ENCODE measurements at regions not wholly inside any gene's neighbourhood (a gene's known extent, or its start where the extent isn't known, plus 50 kb on each side); places are given as distances from the start of the nearest gene placed in this dataset.

DNA sequence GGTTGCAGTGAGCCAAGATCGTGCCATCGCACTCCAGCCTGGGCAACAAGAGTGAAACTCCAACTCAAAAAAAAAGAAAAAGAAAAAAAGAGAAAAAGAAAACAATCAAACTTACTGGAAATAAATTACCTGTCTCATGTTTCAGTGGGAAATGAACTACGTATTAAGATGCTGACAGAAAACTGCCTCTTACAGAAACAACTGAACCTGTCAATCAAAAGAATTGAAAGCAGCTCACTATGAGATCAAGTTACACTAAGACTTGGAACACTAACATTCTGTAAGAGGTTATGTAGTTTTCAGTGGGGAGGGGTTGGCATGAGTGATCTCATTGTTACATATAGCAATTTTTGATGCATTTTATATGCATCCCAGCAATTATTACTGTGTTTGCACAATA lies 64.4 kb upstream of the SPATA31E1 start:
- no peak for DNase-seq (ENCODE audit: low read depth in 3 of 3)

DNA sequence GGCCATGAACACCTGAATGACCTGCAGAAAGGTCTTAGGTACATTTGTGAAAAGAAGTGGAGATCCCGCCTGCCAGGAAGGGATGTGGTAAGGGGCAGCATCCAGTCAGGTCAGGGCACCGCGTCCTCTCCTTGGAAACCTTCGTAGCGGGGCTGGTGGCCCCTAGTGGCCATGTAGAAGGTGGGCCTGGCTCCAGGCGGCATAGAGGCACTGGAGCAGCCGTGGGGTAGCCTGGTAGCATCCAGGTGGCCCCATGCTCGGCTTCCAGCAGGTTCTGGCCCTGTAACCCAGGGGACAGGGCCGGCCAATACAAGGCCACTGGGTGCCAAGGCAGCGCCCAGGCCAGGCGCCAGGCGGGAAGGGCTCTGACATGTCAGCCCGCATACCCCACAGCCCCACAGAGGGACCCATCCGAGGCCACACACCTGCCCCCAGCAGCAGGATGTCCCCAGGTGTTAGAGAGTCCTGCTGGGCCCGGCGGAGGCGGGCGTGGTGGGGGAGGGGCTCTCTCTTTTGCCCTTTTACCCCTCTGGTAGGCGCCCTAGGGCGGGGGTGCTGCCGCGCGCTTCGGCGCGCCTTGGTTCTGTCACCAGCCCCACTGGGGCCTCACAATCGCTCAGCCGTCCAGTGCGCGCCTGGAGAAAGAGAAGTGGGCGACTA lies 58.3 kb upstream of the SPATA31E1 start:
- no peak for DNase-seq (ENCODE audit: low read depth in 3 of 3)

DNA sequence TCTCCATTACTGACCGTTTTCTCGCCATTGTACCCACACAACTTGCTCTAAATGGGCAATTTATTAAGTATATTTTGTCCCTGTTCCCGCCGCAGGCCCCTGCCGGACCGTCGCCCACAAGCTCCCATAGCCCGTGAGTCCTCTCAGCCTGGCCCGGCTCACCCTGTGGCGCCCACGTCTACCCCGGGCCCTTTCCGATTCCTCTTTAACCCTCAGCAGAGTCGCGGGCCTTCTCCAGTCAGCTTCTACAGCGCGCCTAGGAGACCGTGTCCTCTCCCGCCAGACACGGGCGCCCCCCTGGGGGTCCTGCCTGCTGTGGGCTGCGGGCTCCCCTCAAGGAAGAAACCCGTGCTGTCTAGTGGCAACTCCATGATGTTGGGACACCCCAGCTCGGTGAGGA lies 57.8 kb upstream of the SPATA31E1 start:
- DNase-seq (ENCODE audit: low read depth in 3 of 3): no peak

DNA sequence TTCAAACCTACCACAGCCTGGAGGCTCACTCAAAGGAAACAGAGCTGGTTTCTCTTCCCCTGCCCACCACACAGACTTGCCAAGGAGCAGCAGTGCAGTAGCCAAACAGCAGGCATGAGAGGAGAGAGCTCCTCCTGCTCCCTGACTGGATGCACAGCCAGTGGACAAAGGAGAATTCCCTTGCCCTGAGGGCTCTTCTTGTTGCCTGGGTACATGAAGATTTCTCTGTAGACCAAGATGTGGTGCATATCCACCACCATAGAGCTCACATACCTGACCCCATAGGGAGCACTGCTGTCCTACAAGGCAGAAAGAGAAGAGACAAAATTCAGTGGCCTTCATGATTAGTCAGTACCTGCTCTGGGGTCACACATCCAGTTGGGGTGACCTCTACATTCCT lies 56.3 kb upstream of the SPATA31E1 start:
- no peak for DNase-seq (ENCODE audit: low read depth in 3 of 3)

DNA sequence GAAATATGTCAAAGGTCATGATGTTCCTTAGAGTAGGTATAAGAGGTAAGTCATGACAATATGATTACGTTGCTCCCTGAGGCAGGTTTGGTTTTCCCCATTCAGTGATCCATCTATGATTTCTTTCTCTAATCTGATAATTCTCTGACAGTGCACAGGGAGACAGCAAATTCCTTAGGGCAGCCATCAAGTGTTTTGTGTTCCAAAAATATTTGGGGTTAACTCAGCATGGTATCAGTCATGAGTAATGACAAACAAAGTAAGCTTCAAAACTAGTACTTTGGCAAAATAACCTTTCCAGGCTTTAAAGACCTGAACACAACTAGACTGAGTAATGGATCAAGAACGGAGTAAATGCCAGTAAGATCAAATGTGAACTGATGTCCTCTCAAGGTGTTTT lies 55.3 kb upstream of the SPATA31E1 start:
- no peak for DNase-seq (ENCODE audit: low read depth in 3 of 3)

DNA sequence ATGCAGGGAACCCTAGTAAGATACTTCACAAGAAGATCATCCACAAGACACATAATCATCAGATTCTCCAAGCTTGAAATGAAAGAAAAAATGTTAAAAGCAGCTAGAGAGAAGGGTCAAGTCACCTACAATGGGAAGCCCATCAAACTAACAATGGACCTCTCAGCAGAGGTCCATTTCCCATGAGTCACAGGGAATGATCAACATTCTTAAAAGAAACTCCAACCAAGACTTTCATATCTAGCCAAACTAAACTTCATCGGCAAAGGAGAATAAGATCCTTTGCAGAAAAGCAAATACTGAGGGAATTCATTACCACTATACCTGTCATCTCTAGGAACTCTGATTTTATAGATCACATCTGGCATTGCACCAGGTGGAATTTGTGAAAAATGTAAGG lies 52.9 kb upstream of the SPATA31E1 start:
- DNase-seq (ENCODE audit: low read depth in 3 of 3): no peak

DNA sequence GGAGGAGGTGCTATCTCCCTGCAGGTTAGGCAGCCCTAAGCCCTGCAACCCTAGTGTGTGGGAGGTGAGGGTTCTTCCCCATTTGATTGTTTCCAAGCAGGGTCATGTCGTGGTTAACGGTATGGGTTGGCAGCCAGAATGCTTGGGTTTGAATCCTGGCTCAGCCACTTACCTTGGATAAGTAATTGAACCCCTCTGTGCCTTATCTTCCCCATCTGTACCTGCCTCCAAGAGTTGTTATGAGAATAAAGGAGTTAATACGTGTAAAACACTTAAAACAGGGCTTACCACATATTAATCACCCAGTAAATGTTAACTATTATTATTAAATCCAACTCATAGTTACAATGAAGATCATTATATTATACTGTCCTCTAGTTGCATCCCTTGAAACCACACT lies 52.2 kb upstream of the SPATA31E1 start:
- no peak for DNase-seq (ENCODE audit: low read depth in 3 of 3)

DNA sequence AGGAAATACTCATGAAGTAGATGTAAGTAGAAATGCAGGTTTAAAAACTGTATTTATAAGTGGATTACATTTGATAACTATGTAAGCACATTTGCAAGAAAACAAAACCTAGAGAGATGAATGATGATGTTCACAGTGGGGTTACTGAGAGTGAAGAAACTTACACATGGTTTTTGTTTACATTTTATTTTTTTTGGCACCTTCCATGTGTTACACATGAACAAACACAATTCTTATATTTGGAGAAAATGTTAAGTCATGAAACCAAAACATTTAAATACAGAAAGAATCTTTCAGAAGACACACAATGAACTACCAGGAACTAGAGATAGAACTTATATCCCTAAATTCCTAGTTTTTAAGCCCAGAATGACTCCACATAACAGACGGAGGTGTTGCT lies 51.5 kb upstream of the SPATA31E1 start:
- DNase-seq (ENCODE audit: low read depth in 3 of 3): no peak
